ENCODE measurements at regions not wholly inside any gene's neighbourhood (a gene's known extent, or its start where the extent isn't known, plus 50 kb on each side); places are given as distances from the start of the nearest gene placed in this dataset.

DNA sequence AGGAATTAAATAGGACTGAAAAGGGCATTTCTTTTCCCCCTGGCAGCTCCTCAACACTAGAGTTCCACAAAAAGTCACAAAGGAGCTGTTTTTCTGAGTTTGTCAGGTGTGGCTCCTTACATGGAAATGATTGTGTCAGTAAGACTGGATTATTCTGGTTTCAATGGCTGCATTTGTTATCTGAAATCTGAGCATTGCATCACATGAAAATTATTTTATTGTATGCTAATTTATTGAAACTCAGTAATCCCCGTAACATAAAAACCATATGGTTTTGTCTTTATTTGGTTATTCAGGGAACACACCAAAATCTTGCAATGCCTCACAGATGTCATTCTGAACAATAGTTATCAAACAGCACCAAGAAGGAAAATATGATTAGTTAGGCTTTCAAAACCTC lies 439.7 kb upstream of the TNP1 start:
- 96% methylated on average over 1 of the region's 1 CpG for WGBS (ENCODE audit: low lambda C conversion rate)
- no peak for DNase-seq

GRCh38 chr2:217297096-217297495 lies 437.2 kb upstream of the TNP1 start:
- no peaks in the 10 kb centered on the region for H3K36me3 ChIP-seq (replicated peaks in 1 of 2; ENCODE audit: control insufficient read depth in 1 of 2, insufficient read depth in 2 of 2, low read length in 1 of 2)
- ChIA-PET POLR2A (no interaction called here), CTCF (no interaction called here)
- no peaks in the 10 kb centered on the region for H4K20me1 ChIP-seq (ENCODE audit: insufficient read depth)
- no peak overlapping the region for H3K27ac ChIP-seq (ENCODE audit: low read depth in 2 of 2, low read length in 1 of 2)
- WGBS (ENCODE audit: low lambda C conversion rate) = 56% methylated on average over 2 of the region's 2 CpGs
- no peaks in the 10 kb centered on the region for H3K9me2 ChIP-seq
- no peaks in the 10 kb centered on the region for H3K79me2 ChIP-seq (ENCODE audit: insufficient read depth)
- no peaks in the 10 kb centered on the region for H3F3A ChIP-seq (replicated peaks; ENCODE audit: insufficient read depth)
- TF ChIP-seq SMC3 (IDR thresholded peaks at IDR 0.05; ENCODE audit: low read depth, low read length) (no peak), IRF3 (IDR thresholded peaks at IDR 0.05; ENCODE audit: low read depth, low read length) (no peak), NFIC (IDR thresholded peaks at IDR 0.05; ENCODE audit: borderline replicate concordance) (no peak)
- H3K9me3 ChIP-seq = no peaks in the 10 kb centered on the region; the same call in 1 of the 2 replicates
- DNase-seq = no peak
- no peaks in the 10 kb centered on the region; a peak in 1 of 4 replicates for H3K4me1 ChIP-seq (ENCODE audit: control insufficient read depth in 1 of 2, insufficient read depth in 2 of 2, low read depth in 1 of 2, low read length in 1 of 2)
- no peak overlapping the region for H3K4me2 ChIP-seq
- no peak overlapping the region for H3K9ac ChIP-seq
- H3K27me3 ChIP-seq (ENCODE audit: insufficient read depth) = no peaks in the 10 kb centered on the region
- no peak overlapping the region for H2AFZ ChIP-seq (ENCODE audit: low read depth)
- no peak overlapping the region for H3K4me3 ChIP-seq (ENCODE audit: low read depth in 2 of 2, low read length in 1 of 2)

More for the DNA sequence above, 439.7 kb upstream of the TNP1 start:
- CTCF ChIA-PET = no interaction called here
- no peaks in the 10 kb centered on the region for H3F3A ChIP-seq (replicated peaks; ENCODE audit: insufficient read depth)
- no peaks in the 10 kb centered on the region for H3K79me2 ChIP-seq (ENCODE audit: insufficient read depth)
- H3K9me2 ChIP-seq = no peaks in the 10 kb centered on the region
- no peak overlapping the region for H3K4me3 ChIP-seq (ENCODE audit: low read depth in 2 of 2, low read length in 1 of 2)
- no peaks in the 10 kb centered on the region for H4K20me1 ChIP-seq (ENCODE audit: insufficient read depth)
- no peaks in the 10 kb centered on the region; the same call in 1 of the 2 replicates for H3K9me3 ChIP-seq
- no peaks in the 10 kb centered on the region for H3K27me3 ChIP-seq (ENCODE audit: insufficient read depth)
- no peaks in the 10 kb centered on the region for H3K36me3 ChIP-seq (replicated peaks in 1 of 2; ENCODE audit: control insufficient read depth in 1 of 2, insufficient read depth in 2 of 2, low read length in 1 of 2)
- H3K9ac ChIP-seq = no peak overlapping the region
- H3K4me2 ChIP-seq = no peak overlapping the region
- POLR2A ChIA-PET = no interaction called here
- no peak for TF ChIP-seq ELF1 (IDR thresholded peaks at IDR 0.05)
- no peaks in the 10 kb centered on the region; a peak in 1 of 4 replicates for H3K4me1 ChIP-seq (ENCODE audit: control insufficient read depth in 1 of 2, insufficient read depth in 2 of 2, low read depth in 1 of 2, low read length in 1 of 2)
- no peak overlapping the region for H3K27ac ChIP-seq (ENCODE audit: low read depth in 2 of 2, low read length in 1 of 2)
- H2AFZ ChIP-seq (ENCODE audit: low read depth) = no peak overlapping the region; the same call in 1 of the 2 replicates

GRCh38 chr2:217294818-217295217 lies 435.0 kb upstream of the TNP1 start:
- Histone ChIP-seq H3K4me1 (ENCODE audit: control insufficient read depth in 1 of 2, insufficient read depth in 2 of 2, low read depth in 1 of 2, low read length in 1 of 2) (peaks cover 0 to 9% of the 10 kb centered on the region in 2 experiments; a peak in 2 of 4 replicates), H3K36me3 (replicated peaks in 1 of 2; ENCODE audit: control insufficient read depth in 1 of 2, insufficient read depth in 2 of 2, low read length in 1 of 2) (no peaks in the 10 kb centered on the region), H3K79me2 (ENCODE audit: insufficient read depth) (no peaks in the 10 kb centered on the region), H3K9ac (no peak overlapping the region), H2AFZ (ENCODE audit: low read depth) (no peak overlapping the region), H3K27ac (ENCODE audit: low read depth in 2 of 2, low read length in 1 of 2) (no peak overlapping the region), H3K4me2 (no peak overlapping the region), H4K20me1 (ENCODE audit: insufficient read depth) (no peaks in the 10 kb centered on the region), H3F3A (replicated peaks; ENCODE audit: insufficient read depth) (no peaks in the 10 kb centered on the region), H3K9me2 (no peaks in the 10 kb centered on the region), H3K4me3 (ENCODE audit: low read depth in 2 of 2, low read length in 1 of 2) (no peak overlapping the region), H3K9me3 (no peaks in the 10 kb centered on the region; the same call in 1 of the 2 replicates), H3K27me3 (ENCODE audit: insufficient read depth) (no peaks in the 10 kb centered on the region)
- no peak for TF ChIP-seq MXI1 (IDR thresholded peaks at IDR 0.05; ENCODE audit: low read depth, low read length)
- TF ChIP-seq TEAD4 (IDR thresholded peaks at IDR 0.05; ENCODE audit: borderline replicate concordance, insufficient read depth) = no peak
- no peak for TF ChIP-seq NFIC (IDR thresholded peaks at IDR 0.05; ENCODE audit: borderline replicate concordance)
- no peak for TF ChIP-seq YY1 (IDR thresholded peaks at IDR 0.05; ENCODE audit: low read depth)
- TF ChIP-seq MEF2A (IDR thresholded peaks at IDR 0.05; ENCODE audit: borderline replicate concordance, low read depth) = no peak
- TF ChIP-seq, protein P1, sequence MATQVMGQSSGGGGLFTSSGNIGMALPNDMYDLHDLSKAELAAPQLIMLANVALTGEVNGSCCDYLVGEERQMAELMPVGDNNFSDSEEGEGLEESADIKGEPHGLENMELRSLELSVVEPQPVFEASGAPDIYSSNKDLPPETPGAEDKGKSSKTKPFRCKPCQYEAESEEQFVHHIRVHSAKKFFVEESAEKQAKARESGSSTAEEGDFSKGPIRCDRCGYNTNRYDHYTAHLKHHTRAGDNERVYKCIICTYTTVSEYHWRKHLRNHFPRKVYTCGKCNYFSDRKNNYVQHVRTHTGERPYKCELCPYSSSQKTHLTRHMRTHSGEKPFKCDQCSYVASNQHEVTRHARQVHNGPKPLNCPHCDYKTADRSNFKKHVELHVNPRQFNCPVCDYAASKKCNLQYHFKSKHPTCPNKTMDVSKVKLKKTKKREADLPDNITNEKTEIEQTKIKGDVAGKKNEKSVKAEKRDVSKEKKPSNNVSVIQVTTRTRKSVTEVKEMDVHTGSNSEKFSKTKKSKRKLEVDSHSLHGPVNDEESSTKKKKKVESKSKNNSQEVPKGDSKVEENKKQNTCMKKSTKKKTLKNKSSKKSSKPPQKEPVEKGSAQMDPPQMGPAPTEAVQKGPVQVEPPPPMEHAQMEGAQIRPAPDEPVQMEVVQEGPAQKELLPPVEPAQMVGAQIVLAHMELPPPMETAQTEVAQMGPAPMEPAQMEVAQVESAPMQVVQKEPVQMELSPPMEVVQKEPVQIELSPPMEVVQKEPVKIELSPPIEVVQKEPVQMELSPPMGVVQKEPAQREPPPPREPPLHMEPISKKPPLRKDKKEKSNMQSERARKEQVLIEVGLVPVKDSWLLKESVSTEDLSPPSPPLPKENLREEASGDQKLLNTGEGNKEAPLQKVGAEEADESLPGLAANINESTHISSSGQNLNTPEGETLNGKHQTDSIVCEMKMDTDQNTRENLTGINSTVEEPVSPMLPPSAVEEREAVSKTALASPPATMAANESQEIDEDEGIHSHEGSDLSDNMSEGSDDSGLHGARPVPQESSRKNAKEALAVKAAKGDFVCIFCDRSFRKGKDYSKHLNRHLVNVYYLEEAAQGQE (IDR thresholded peaks at IDR 0.05; ENCODE audit: low read depth, low read length) = no peak
- no peak for TF ChIP-seq RCOR1 (IDR thresholded peaks at IDR 0.05; ENCODE audit: low read length)
- ChIA-PET CTCF (no interaction called here), POLR2A (no interaction called here)
- WGBS (ENCODE audit: low lambda C conversion rate) = 73% methylated on average over 4 of the region's 4 CpGs
- DNase-seq = no peak
